HCEC 1CT (cell line): ENCODE measurements at regions not wholly inside any gene's neighbourhood (a gene's known extent, or its start where the extent isn't known, plus 50 kb on each side); places are given as distances from the start of the nearest gene placed in this dataset.

Experiments
- DNase-seq: peaks from one replicate; pipeline ENCODE4 v3.0.0-alpha.2; 2017

DNA sequence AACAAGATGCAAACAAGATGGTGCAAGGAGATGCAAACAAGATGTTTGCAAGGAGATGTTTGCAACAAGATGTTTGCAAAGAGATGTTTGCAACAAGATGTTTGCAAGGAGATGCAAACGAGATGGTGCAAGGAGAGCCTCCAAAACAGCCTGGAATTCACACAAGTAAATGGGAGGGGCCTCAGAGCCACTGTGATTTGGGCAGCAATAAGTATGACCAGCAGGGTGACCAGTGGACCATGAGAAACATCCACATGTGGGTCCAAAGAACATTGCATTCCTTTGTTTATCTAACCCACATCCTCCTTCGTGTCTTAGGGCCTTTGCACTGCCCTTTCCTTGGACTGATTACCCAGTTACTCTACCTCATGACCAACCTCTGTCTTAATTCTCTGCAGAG lies 162.9 kb downstream of the PLPP3 start:
- peak; percentile 18 for DNase-seq

DNA sequence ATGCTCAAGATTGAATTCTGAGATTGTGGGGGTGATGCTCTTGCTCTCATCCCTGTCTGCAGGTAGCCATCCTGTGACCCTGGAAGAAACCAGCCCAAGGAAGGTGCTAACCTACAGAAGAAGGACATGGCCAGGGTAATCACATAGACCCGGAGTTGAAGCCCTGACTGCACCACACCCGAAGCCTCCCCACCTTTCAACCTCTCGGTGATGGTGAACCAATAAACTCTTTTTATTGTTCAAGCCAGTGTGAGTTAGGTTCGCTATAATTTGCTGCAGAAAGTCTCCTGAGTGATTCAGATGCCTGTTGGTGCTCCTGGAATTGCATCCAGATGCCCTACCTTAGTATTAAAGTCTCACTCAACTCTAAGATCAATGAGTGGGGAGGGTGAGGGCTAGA lies 163.6 kb downstream of the PLPP3 start:
- no peak for DNase-seq

GRCh38 chr1:56415258-56415657 lies 164.1 kb downstream of the PLPP3 start:
- DNase-seq, result no peak

GRCh38 chr1:56414728-56415224 lies 164.6 kb downstream of the PLPP3 start:
- no peak for DNase-seq

- DNase-seq, result no peak
Observed at GRCh38 chr1:56413671-56414199, 165.6 kb downstream of the PLPP3 start.

DNA sequence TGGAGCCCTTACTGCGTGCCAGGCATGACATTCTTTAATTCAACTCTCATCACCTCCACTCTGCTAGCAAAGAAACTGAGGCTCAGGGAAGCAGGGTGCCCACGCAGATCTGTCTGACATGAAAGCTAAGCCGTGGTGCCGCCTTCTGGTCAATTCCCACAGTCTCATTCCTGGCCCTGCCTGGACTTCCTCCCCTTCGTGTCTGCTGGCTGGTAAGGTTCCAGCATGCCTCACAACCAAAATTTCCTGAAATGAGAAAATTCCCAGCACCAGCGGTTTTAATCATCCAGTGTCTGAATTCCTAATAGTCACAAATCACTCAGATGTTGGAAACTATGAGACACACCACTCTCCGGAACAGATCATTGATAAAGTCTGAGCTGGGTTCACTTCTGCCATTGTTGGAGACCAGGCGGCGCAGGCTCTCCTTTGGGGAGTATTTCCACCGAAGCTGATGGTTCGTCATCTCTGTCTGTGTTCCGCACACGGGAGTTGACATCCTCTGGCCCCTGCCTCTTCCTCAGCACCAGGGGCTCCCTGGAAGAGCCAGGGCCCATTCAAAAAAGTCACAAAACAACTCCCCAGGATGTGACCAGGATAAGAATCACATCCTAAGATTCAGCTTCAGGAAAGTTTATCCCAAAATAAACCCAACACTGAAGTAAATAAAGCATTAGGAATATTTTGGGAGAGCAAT lies 167.7 kb downstream of the PLPP3 start:
- no peak for DNase-seq

DNA sequence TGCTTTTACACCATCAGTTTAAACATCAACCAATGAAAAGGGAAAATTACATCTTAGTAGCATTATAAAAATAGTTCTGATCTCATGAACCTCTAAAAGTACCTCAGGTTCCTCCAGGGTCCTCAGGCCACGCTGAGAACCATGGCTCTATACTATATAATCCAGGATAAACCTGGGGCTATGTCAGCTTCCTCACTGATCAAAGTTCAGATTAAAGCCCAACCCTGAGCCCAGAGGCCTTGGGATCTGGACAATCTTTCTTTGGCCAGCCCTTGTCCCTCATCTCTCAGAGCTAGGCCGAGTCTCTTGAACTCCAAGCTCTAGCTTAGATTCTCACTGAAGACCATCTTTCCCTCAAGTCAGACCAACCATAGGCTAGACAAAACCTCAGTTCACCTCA lies 168.3 kb downstream of the PLPP3 start:
- DNase-seq, result no peak

GRCh38 chr1:56410405-56410804 lies 169.0 kb downstream of the PLPP3 start:
- DNase-seq, result no peak

DNA sequence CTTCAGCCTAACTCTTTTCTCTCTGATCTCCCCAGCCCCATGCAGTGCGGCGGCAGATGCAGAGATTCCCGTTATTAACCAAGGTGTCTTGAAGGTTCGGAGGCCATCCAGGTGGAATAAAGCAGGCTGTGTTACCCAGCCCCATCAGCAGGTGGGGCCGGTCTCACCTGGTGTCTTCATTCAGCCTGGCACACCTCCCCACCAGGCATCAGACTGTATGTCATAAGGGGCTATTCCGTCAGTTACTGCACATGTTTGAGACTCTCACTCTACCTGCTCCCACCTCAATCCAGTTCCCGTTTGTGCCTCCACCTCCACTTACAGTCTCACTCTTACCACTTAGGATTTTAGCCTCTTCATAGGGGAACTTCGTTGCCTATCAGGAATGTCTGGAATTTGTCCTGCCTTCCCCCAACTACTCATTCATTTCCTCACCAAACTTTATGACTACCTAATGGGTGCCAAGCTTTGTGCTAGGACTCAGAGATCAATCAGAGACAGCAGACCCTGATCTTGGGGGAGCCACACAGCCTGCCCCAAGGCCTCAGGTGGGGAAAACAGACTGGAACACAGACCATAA lies 170.2 kb downstream of the PLPP3 start:
- no peak for DNase-seq

DNA sequence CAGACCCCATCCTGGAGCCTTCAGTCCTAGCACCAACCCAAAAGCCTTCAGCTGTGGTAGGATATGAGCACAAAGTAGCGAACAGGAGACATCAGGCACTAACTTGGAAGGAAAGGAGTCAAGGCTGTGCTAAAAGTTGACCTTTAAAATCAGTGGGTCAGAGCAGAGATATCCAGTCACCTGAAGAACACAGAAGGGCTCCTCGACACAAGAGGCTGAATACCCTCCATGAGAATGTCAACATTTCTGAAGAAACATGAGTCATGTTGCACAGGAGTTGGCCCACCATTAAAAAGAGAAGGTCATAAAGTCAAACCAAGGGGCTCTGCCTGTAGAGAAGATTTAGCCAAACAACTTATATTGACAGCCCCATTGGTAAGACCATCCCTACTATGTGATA lies 172.5 kb downstream of the PLPP3 start:
- no peak for DNase-seq

GRCh38 chr1:56404561-56405030 lies 174.8 kb downstream of the PLPP3 start:
- DNase-seq, result no peak

DNA sequence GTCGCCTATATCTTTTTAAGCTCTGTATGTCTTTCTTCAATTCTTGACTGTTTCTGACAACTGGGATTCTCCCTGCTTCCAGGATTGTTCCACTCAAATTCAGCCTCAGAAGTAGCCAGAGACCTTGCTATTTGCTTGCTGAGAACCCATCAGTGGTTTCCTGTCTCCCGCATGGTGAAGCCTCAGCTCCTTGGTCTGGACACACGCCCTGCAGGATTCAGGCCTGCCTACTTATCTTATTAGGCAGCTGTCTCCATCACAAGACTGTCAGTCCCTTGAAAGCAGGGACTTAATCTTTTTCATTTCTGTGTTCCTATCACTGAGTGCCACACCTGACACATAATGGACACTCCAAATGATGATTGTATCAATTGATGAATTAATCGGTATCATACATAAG lies 175.3 kb downstream of the PLPP3 start:
- no peak for DNase-seq

DNA sequence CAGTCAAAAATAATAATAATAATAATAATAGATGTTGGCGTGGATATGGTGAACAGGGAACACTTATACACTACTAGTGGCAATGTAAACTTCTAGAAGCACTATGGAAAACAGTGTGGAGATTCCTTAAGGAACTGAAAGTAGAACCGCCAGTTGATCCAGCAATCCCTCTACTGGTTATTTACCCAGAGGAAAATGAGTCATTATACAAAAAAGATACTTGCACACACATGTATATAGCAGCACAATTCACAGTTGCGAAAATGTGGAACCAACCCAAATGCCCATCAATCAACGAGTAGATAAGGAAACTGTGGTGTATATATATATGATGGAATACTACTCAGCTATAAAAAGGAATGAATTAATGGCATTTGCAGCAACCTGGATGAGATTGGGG lies 176.0 kb downstream of the PLPP3 start:
- DNase-seq, result no peak

GRCh38 chr1:56401191-56401590 lies 178.2 kb downstream of the PLPP3 start:
- no peak for DNase-seq

- DNase-seq, result no peak
Observed at GRCh38 chr1:56400526-56400925, 178.8 kb downstream of the PLPP3 start.

DNA sequence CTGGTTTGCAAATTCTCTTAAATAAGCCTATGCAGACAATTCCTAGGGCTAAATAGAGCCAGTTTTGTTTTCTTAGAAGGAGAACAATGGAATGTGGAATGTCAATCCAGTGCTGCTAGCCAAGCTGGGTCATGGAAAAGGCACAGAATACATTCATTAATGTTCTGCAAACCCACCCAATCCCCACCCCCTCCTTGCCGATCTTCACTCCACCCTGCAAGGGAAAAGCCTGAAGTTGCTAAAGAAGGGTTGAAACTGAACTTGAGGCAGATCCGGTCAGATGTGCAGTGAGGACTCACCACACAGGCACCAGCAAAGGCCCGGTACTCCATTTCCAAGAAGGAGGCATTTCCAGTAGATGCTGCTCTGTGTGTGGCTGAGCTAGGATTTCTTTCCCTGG lies 179.6 kb downstream of the PLPP3 start:
- no peak for DNase-seq

DNA sequence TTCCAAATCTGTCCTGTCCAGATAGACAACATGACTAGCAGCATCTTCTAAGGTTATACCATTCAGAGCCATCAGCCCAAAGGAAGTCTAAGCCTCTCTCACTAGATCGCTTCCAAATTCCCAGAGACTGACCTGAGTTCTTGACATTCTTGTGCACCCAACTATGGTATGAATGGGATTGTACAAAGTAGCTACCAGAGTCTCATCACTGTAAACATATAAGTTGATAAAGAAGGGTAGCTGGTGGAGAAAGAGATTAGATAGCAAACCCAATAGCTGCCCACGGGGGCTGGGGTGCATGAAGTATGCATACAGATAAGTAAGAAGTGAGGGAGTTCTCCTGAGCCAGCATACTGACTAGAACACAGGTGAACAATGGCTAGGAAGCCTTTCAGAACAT lies 180.0 kb downstream of the PLPP3 start:
- no peak for DNase-seq

- DNase-seq, result peak; percentile 41
Observed at GRCh38 chr1:56397811-56398231, 181.5 kb downstream of the PLPP3 start.

DNA sequence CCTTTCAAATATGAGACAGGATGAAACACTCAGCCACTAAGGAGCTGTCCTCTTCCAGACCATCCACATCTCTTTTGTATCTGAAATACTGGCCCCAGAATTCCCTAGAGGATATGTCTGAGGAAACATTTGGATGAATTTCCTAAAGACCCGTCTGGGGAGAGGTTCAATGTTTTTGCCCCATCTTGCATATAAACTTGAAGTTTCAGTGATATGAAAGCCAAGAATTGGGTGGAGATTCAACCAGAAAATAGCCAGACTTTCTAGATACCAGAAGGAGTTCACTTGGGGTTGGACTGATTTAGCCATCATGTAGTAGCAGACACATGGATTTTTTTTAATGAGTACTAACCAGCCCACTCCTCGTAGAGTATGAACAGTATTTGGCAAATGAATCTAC lies 182.0 kb downstream of the PLPP3 start:
- no peak for DNase-seq

GRCh38 chr1:56396581-56396980 lies 182.8 kb downstream of the PLPP3 start:
- DNase-seq, result no peak

DNA sequence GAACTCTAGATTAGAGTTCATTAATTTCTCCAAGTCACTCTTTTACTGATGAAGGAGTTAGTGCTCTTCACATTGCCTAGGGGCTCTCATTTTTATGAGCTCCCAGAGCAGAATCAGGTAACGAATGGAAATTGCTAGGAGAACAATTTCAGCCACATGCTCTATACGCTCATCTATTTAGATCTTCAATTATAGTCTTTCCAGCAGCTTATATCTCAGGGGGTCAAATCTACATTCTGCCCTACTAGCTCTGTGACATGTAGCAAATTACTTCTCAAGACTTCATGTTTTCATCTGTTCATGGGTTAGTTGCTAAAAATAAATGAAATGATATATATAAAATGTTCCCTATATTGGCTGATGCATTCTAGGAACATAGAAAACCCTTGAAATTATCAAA lies 183.6 kb downstream of the PLPP3 start:
- no peak for DNase-seq

- DNase-seq, result no peak
Observed at GRCh38 chr1:56394298-56394697, 185.1 kb downstream of the PLPP3 start.

DNA sequence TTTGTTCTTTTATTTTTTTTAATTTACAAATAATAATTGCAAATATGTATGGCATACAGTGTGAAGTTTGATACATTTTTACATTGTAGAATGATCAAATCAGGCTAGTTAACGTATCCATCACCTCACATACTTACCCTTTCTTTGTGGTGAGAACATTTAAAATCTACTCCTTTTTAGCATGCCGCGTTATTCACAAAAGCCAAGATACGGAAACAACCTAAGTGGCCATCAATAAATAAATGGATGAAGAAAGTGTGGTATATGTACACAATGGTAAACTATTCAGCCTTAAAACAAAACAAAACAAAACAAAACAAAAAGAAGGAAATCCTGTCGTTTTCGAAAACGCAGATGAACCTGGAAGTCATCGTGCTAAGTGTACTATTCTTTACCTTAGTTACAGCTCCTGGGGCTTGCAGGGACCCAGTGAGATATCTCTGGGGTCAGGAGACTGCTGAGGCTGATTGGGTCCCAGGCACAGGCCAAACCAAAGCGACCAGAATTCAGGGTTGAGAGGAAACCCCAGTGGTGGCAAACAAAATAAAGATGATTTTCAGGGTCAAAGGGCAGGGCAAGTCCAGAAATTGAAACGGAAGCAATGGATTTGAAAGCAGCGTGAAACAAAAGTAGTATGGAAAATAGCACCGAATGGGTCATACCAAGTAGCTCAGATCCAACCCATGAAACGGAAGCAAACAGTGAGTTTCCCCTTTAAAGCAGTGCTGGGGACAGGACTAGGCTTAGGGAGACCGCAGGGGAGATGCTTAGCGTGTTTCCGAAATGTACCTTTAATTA lies 188.2 kb downstream of the PLPP3 start:
- no peak for DNase-seq
